ENCODE measurements at regions not wholly inside any gene's neighbourhood (a gene's known extent, or its start where the extent isn't known, plus 50 kb on each side); places are given as distances from the start of the nearest gene placed in this dataset.

DNA sequence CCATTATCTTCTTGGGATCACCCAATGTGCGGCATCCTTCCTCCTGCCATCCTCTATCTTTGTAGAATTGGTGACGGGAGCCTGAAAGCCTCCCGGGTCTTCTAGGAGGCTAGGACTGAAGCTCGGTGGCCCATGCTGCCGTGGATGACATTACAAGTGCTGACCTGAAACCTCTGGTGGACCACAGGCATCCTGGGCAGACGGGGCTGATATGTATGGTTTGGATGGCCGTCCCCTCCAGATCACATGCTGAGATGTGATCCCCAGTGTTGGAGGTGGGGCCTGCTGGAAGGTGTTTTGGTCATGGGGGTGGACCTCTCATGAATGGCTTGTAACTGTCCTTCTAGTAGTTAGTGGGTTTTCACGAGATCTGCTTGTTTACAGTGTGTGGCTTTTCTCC, 1525.8 kb downstream of the BRD1 start:
- ATAC-seq = no peak
- intact Hi-C loops (cut with micrococcal nuclease) = no loop called here

GRCh38 chr22:48301421-48301820, 1526.3 kb downstream of the BRD1 start:
- TF ChIP-seq EZH2phosphoT487 (IDR thresholded peaks at IDR 0.05; ENCODE audit: borderline replicate concordance, low read length) = no peak
- TF ChIP-seq EZH2 (IDR thresholded peaks at IDR 0.05; ENCODE audit: low read length, unreplicated experiment) = no peak
- TF ChIP-seq CTCF (conservative IDR thresholded peaks at IDR 0.05; ENCODE audit: low read depth, low read length) = no peak
- Histone ChIP-seq H3K79me2 (ENCODE audit: low read length) (no peaks in the 10 kb centered on the region), H3K4me1 (ENCODE audit: insufficient read depth, low read length) (no peaks in the 10 kb centered on the region), H3K36me3 (ENCODE audit: low read depth, low read length) (no peaks in the 10 kb centered on the region), H3K27ac (ENCODE audit: low read length) (no peak overlapping the region), H3K4me2 (ENCODE audit: low read length) (no peak overlapping the region), H4K20me1 (ENCODE audit: low read length) (no peaks in the 10 kb centered on the region), H3K9ac (ENCODE audit: low read length) (no peak overlapping the region), H3K9me2 (replicated peaks; ENCODE audit: low read length) (no peaks in the 10 kb centered on the region), H2AFZ (ENCODE audit: low read length) (no peak overlapping the region), H3F3A (ENCODE audit: low read length, unreplicated experiment) (no peaks in the 10 kb centered on the region), H3K27me3 (ENCODE audit: low read length) (peaks cover 4% of the 10 kb centered on the region; the same call in 1 of the 2 replicates), H3K4me3 (ENCODE audit: low read length) (no peak overlapping the region), H3K9me3 (ENCODE audit: low read length) (no peaks in the 10 kb centered on the region)
- DNase-seq (no peak), ATAC-seq (no peak)
- POLR2A ChIA-PET (ENCODE audit: unreplicated experiment) = no interaction called here
- CTCF ChIA-PET = no interaction called here
- no TSS peak for BruUV-seq (replicated peaks)
- intact Hi-C loops (cut with micrococcal nuclease) = no loop called here

More for the DNA sequence above, 1525.8 kb downstream of the BRD1 start:
- H3K4me1 ChIP-seq (ENCODE audit: insufficient read depth, low read length) = no peaks in the 10 kb centered on the region
- H3K27ac ChIP-seq (ENCODE audit: low read length) = no peak overlapping the region
- no peaks in the 10 kb centered on the region for H4K20me1 ChIP-seq (ENCODE audit: low read length)
- no peak overlapping the region for H2AFZ ChIP-seq (ENCODE audit: low read length)
- H3K4me2 ChIP-seq (ENCODE audit: low read length) = no peak overlapping the region
- no peaks in the 10 kb centered on the region for H3K9me3 ChIP-seq (ENCODE audit: low read length)
- POLR2A ChIA-PET (ENCODE audit: unreplicated experiment) = no interaction called here
- H3K79me2 ChIP-seq (ENCODE audit: low read length) = no peaks in the 10 kb centered on the region
- no peak overlapping the region for H3K9ac ChIP-seq (ENCODE audit: low read length)
- no peak for DNase-seq
- no peaks in the 10 kb centered on the region for H3K9me2 ChIP-seq (replicated peaks; ENCODE audit: low read length)
- TF ChIP-seq EZH2phosphoT487 (IDR thresholded peaks at IDR 0.05; ENCODE audit: borderline replicate concordance, low read length) = no peak
- no peak for TF ChIP-seq EZH2 (IDR thresholded peaks at IDR 0.05; ENCODE audit: low read length, unreplicated experiment)
- no peak for TF ChIP-seq CTCF (conservative IDR thresholded peaks at IDR 0.05; ENCODE audit: low read depth, low read length)
- H3K4me3 ChIP-seq (ENCODE audit: low read length) = no peak overlapping the region
- CTCF ChIA-PET = no interaction called here
- no peaks in the 10 kb centered on the region for H3K36me3 ChIP-seq (ENCODE audit: low read depth, low read length)
- peaks cover 4% of the 10 kb centered on the region; the same call in 1 of the 2 replicates for H3K27me3 ChIP-seq (ENCODE audit: low read length)
- H3F3A ChIP-seq (ENCODE audit: low read length, unreplicated experiment) = no peaks in the 10 kb centered on the region
- BruUV-seq (replicated peaks) = no TSS peak

- CTCF ChIA-PET = no interaction called here
- no TSS peak for BruUV-seq (replicated peaks)
- POLR2A ChIA-PET (ENCODE audit: unreplicated experiment) = no interaction called here
Observed at GRCh38 chr22:48300877-48301276, 1526.8 kb downstream of the BRD1 start.

More at GRCh38 chr22:48300877-48301276, 1526.8 kb downstream of the BRD1 start:
- Histone ChIP-seq H4K20me1 (ENCODE audit: low read length) (no peaks in the 10 kb centered on the region), H2AFZ (ENCODE audit: low read length) (no peak overlapping the region), H3K4me3 (ENCODE audit: low read length) (no peak overlapping the region), H3K79me2 (ENCODE audit: low read length) (no peaks in the 10 kb centered on the region), H3K9me3 (ENCODE audit: low read length) (no peaks in the 10 kb centered on the region), H3K9me2 (replicated peaks; ENCODE audit: low read length) (no peaks in the 10 kb centered on the region), H3K27me3 (ENCODE audit: low read length) (peaks cover 4% of the 10 kb centered on the region; the same call in 1 of the 2 replicates), H3F3A (ENCODE audit: low read length, unreplicated experiment) (no peaks in the 10 kb centered on the region), H3K27ac (ENCODE audit: low read length) (no peak overlapping the region), H3K9ac (ENCODE audit: low read length) (no peak overlapping the region), H3K4me1 (ENCODE audit: insufficient read depth, low read length) (no peaks in the 10 kb centered on the region), H3K4me2 (ENCODE audit: low read length) (no peak overlapping the region), H3K36me3 (ENCODE audit: low read depth, low read length) (no peaks in the 10 kb centered on the region)
- TF ChIP-seq CTCF (conservative IDR thresholded peaks at IDR 0.05; ENCODE audit: low read depth, low read length) = no peak
- no peak for TF ChIP-seq EZH2phosphoT487 (IDR thresholded peaks at IDR 0.05; ENCODE audit: borderline replicate concordance, low read length)
- no peak for TF ChIP-seq EZH2 (IDR thresholded peaks at IDR 0.05; ENCODE audit: low read length, unreplicated experiment)
- ATAC-seq (no peak), DNase-seq (no peak)
- intact Hi-C loops (cut with micrococcal nuclease) = no loop called here

Data from PC-3 (cell line).